COR-L47 (cell line): ENCODE measurements at regions not wholly inside any gene's neighbourhood (a gene's known extent, or its start where the extent isn't known, plus 50 kb on each side); places are given as distances from the start of the nearest gene placed in this dataset.
"Not testable (repeated sequence)": the region's sequence is repeated elsewhere in the genome, so short reads cannot be mapped to it uniquely, and the experiment has no call there.

Experiments used
- DNase-seq: peaks from one replicate; lab custom pipeline; 2025; lab: John Stamatoyannopoulos, UW

DNA sequence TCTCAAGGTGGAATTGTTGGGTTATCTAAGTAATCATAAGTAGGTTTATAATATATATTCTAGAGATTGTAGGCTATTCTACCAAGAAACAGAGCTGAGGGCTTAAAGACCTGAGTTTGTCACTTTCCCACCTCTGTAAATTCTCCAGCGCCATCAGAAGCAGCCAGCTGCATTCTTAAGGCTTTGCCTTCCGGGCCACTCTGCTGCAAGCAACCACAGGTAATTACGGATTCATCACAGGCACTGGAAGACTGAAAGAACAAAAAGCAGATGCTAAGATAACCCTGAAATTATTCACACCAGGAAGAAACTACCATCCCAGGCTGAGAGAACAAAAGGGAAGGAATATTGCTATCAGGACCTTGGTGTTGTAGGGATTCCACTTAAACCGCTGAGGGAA, 137.8 kb upstream of the JCAD start:
- DNase-seq, result no peak

DNA sequence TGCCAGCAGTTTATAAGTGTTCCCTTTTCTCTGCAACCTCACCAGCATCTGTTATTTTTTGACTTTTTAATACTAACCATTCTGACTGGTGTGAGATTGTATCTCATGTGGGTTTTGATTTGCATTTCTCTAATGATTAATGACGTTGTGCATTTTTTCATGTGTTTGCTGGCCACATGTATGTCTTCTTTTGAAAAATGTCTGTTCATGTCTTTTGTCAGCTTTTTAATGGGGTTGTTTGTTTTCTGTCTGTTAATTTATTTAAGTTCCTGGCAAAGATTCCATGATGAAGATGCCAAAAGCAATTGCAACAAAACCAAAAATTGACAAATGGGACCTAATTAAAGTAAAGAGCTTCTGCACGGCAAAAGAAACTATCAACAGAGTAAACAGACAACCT, 137.2 kb upstream of the JCAD start:
- DNase-seq, result not testable (repeated sequence)

DNA sequence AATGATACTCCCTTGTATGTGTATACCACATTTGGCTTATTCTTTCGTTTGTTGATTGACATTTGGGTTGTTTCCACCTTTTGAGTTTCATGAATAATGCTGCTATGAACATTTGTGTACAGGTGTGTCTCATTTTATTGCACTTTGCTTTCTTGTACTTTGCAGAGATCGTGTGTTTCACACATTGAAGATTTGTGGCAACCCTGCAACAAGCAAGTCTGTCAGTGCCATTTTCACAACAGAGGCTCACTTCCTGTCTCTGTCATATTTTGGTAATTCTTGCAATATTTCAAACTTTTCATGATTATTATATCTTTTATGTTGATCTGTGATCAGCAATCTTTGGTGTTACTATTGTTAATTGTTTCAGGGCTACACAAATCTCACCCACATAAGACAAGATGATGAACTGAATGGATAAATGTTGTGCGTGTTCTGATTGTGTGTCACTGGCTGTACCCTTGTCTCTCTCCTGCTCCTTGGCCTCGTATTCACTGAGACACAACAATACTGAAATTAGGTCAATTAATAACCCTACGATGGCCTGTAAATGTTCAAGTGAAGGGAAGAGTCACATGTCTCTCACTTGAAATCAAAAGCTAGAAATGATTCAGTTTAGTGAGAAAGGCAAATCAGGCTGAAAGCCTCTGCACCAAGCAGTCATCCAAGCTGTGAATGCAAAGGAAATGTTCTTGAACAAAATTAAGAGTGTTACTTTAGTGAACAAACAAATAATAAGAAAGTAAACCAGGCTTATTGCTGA, 133.6 kb upstream of the JCAD start:
- no peak for DNase-seq

DNA sequence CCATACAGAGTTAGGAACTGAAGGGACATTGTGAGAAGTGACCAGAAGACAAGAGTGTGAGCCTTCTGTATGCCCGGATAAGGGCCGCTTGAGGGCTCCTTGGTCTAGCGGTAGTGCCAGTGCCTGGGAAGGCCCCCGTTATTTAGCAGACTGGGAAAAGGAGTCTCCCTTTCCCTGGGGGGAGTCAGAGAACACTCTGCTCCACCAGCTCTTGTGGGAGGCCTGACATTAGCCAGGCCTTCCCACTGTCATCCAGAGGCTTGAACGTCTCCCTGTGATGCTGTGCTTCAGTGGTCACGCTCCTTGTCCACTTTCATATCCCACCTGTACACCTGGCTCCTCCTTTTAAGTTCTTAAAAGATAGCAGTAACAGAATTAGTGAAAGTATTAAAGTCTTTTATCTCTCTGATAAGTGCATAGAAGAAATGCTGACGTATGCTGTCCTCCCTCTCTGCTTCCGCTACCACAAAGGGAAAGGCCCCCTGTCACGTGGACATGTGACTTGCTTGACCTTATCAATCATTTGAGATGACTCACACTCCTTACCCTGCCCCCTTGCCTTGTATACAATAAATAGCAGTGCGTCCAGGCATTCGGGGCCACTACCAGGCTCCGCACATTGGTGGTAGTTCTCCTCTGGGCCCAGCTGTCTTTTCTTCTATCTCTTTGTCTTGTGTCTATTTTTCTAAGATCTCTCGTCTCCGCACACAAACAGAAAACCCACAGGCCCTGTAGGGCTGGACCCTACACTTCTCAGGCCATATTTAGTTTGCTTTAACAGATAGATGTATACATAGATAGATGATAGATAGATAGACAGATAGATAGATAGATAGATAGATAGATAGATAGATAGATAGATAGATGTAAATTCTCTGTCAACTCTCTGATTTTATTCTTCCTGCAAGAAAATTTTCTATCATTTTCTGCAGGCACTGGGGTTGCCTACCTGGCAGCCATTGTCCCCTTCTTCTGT, 131.5 kb upstream of the JCAD start:
- no peak for DNase-seq

DNA sequence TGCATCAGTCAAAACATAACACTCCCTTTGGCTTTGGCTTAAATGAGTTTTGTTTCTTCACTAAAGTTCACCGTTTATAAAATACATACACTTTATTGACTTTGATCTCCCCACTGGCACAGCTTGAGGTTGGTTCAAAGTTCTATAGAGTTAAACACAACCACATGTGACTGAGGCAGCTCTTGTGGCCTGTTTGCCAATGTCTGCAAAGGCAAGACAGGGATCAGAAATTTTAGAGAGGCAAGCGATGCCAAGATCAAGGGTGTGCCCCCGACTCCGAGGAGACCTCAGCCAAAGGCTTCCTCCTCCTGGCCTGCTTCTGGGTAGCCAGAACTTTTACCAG, 129.8 kb upstream of the JCAD start:
- DNase-seq, result no peak

- no peak for DNase-seq
Measured at GRCh38 chr10:30188556-30189237, 129.3 kb upstream of the JCAD start.

DNA sequence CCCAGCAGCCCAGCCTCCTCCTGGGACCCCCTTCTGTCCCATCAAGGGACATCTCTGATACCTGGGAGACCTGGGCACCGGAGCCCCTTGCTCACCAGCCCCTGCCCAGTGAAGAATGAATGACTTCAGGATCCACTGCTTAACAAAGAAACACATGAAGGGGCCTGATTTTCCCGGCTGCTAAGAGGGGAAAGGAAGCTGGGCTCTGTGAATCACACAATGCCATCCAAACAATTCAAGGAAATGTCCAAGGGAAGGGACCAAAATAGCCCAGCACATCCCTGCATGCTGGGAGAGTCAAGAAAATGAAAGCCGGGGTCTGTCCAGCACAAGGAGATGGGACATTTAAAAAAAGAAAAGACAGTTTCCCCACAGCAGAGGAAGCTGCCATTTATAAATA, 128.7 kb upstream of the JCAD start:
- DNase-seq, result no peak

DNA sequence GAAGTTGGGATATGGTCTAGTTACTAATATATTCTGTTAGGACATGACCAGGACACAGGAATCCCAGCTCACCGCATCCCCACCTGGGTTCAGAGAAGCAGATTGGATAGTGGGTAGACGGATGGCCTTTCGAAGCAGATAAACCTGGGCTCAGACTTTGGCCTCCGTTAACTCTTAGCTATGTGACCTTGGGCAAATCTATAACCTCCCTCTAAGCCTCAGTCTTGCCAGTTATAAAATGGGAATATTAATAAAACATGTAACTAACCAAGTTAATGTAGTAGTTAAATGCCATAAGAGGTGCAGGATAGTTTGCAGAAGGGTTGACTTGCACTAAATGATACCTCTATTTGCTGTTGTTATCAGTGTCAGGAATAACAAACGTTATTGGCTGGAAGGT, 127.6 kb upstream of the JCAD start:
- no peak for DNase-seq

GRCh38 chr10:30186371-30186875, 127.0 kb upstream of the JCAD start:
- no peak for DNase-seq

- DNase-seq, result no peak
Measured at GRCh38 chr10:30185916-30186315, 126.5 kb upstream of the JCAD start.

- no peak for DNase-seq
Measured at GRCh38 chr10:30185341-30185740, 126.0 kb upstream of the JCAD start.

- DNase-seq, result no peak
Measured at GRCh38 chr10:30184397-30185033, 125.1 kb upstream of the JCAD start.

GRCh38 chr10:30183055-30183402, 123.6 kb upstream of the JCAD start:
- DNase-seq, result no peak

DNA sequence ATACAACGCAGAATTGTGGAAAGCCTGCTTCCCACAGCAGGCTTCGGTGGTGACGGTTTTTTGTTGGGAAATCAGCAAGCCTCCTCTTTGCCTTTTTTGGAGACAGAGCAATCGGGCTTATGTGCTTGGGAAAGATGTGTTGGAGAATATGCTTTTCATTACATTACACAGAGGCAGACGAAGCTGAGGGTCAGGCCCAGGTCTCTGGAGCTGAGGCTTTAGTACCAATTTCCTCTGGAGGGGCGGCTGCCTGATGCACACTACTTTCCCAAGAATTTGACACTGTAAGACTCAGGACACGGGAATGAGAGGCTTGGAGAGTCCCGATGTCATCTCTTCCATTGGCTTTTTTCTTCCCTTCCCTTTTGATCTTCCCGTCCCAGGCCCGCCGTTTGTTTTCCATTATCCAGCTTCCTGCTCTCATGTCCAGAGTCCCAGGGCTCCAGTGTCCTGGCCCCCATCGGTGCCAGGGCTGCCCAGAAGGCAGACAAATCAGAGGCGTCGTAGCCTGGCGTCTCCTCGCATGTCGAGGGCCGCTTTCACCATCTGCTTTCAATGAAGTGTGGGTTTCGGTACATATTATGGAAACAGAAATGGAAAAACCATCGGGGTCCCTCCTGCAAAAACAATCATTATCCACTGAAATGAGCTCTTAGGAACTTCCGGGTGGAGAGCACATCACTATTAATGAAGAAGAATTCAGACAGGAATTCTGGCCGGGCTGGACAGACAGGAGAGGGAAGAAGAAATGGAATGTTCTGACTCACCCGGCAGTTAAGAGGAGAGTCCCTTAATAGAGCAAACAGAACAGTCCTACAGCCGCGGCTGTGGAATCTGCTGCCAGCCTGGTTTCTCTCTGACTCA, 123.0 kb upstream of the JCAD start:
- DNase-seq, result no peak

DNA sequence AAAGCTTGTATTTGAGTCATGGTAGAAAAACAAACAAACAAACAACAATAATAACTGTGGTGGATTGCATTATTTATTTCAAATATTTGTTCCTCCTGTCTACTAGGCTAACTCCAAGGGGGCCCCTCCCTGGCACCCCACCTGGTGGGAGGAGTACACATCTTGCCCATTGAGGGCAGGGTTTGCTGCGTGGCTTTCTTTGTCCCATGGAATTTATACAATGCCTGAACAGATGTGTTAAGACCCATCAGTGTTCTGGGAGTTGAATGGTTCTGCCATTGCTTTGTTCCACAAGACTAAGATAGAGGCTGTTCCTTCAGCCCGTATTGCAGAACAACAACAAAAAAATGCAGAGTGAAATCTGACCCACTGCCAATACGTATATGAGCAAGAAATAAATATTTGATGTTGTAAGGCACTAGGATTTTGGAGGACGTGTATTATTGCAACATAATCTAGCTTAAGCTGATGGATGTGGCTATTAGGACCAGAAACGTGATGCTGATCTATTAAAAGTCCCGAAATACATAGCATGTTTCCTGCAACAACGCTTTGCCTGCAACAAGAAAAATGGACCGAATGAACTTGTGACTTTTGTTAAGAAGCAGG, 119.1 kb upstream of the JCAD start:
- DNase-seq, result no peak

GRCh38 chr10:30176776-30177533, 117.6 kb upstream of the JCAD start:
- DNase-seq, result no peak

DNA sequence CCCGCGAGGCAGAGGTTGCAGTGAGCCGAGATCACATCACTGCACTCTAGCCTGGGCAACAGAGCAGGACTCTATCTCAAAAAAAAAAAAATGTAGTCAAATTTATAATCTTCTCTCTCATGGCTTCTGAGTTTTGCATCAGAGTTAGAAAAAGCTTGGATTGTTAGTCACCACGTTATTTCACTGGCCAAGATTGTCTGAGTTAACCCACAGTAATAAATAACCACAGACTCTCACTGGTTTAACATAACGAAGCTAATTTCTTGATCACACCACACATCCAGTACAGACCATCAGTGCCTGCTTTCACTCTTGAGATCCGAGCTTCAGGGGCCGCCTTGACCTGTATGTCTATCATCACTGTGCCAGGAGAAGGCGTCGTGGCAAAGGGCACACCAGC, 116.8 kb upstream of the JCAD start:
- no peak for DNase-seq

DNA sequence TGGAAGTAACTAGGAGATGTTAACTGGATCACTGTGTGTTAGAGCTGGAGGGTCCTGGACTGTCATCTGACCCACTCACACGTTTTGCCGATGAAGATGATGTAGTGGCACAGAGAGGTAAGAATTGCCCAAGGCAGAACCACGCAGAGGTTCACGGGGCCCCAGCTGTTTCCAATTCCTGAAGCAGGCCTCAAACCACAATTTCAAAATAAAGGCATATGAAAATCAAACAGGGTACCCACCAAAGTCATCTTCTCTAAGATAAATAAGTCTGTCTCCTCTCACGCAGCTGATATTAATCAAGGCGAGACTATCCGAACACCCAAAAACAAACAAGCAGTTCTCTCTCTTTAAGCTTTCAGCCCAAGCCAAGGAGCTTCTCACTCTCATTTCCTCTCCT, 113.3 kb upstream of the JCAD start:
- DNase-seq, result no peak

- no peak for DNase-seq
Measured at GRCh38 chr10:30172091-30172490, 112.7 kb upstream of the JCAD start.

DNA sequence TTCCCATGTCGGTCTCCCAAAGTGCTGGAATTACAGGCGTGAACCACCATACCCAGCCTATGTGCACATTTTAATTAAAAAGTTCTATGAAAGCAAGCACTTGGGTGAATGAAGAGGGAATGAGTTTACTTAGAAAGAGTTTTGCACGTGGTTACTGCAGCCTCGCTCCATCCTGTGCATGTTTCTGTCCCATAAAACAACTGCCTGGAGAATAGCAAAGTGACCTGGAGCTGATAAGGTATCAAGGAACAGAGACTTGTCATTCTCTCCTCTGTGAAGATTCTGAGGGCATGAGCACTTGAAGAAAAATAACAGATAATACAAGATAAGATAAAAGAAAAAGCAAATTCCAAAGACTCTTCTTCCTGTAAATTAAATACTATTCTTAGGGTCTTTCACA, 112.2 kb upstream of the JCAD start:
- no peak for DNase-seq
